ENCODE measurements at regions not wholly inside any gene's neighbourhood (a gene's known extent, or its start where the extent isn't known, plus 50 kb on each side); places are given as distances from the start of the nearest gene placed in this dataset.

- TF ChIP-seq CTCF (IDR thresholded peaks at IDR 0.05 in 8 of 11, conservative IDR thresholded peaks at IDR 0.05 in 3 of 11) (no peak), POLR2A (IDR thresholded peaks at IDR 0.05) (no peak), POLR2AphosphoS5 (IDR thresholded peaks at IDR 0.05) (no peak)
These were observed 124.6 kb upstream of the MBL2 start for GRCh38 chr10:52897162-52897561.
